ENCODE measurements at regions not wholly inside any gene's neighbourhood (a gene's known extent, or its start where the extent isn't known, plus 50 kb on each side); places are given as distances from the start of the nearest gene placed in this dataset.
A peak's percentile ranks its signal among the peaks of the same experiment; 100 is the strongest.

GRCh38 chr3:177812492-177812891 is 615.2 kb upstream of the TBL1XR1 start:
- no peak for DNase-seq (ENCODE audit: low read depth, low spot score)

DNA sequence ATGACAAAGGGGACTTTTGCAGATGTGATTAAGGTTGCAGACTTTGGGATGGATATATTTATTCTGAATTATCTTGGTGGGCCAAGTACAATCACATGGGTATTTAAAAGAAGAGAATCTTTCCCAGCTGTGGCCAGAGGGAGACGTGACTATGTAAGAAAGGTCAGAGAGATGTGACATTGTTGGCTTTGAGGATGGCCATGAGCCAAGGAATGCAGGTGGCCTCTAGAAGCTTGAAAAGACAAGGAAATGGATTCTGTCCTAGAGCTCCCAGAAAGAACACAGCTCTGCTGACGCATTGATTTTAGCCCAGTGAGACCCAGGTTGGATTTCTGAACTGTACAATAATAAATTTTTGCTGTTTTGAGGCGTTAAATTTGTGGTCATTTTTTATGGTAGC is 616.0 kb upstream of the TBL1XR1 start:
- peak; percentile 65 for DNase-seq (ENCODE audit: low read depth, low spot score)

- no peak for DNase-seq (ENCODE audit: low read depth, low spot score)
Measured at GRCh38 chr3:177816667-177817208, 619.5 kb upstream of the TBL1XR1 start.

- DNase-seq (ENCODE audit: low read depth, low spot score), result no peak
Measured at GRCh38 chr3:177817751-177818150, 620.5 kb upstream of the TBL1XR1 start.

GRCh38 chr3:177818712-177819240 is 621.5 kb upstream of the TBL1XR1 start:
- no peak for DNase-seq (ENCODE audit: low read depth, low spot score)

DNA sequence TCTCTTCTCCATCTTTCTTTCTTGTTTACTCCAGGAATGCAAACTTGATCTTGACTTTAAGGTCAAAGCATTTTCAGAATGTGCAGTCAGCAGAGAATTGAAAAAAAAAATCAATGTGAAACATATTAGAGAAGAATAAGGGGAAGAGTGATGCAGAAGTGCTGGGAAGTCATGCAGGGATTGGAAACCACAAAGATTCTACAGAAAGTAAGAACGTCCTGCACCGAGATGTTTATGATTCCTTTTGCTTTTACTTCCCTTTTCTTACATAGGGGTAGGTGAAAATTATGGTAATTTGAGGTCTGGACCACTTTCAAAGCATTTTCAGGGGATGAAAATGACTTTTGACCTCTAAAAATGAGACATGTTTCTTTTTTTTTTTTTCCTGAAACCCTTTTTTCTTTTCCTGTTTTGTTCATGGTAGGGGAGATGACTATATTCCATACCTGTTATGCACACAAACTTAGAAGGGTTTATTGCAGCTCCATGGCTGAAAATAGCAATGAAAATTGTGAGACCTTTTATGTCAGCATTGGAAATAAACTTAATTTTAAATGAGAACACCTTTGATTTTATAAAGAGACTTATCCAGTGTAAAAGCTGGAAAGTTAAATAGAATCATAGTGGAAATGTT is 623.5 kb upstream of the TBL1XR1 start:
- no peak for DNase-seq (ENCODE audit: low read depth, low spot score)

- no peak for DNase-seq (ENCODE audit: low read depth, low spot score)
Measured at GRCh38 chr3:177822681-177823096, 625.4 kb upstream of the TBL1XR1 start.

DNA sequence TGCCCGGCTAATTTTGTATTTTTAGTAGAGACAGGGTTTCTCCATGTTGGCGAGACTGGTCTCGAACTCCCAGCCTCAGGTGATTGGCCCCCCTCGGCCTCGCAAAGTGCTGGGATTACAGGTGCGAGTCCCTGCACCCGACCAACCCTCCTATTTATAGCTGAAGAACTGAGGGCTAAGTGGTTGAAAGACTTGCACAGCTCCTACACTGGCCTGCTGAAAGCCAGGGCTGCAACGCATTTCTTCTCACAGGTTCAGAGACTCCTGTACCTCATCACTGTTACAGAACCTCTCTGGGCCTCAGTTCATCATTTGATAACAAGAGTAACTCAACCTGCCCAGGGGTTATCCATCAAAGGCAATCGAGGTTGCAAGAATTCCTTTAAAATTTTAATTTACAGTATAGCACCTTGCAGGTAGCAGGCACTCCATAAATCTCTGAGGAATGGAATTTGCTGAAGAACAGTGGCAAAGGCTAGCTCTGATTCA is 626.5 kb upstream of the TBL1XR1 start:
- DNase-seq (ENCODE audit: low read depth, low spot score), result no peak

DNA sequence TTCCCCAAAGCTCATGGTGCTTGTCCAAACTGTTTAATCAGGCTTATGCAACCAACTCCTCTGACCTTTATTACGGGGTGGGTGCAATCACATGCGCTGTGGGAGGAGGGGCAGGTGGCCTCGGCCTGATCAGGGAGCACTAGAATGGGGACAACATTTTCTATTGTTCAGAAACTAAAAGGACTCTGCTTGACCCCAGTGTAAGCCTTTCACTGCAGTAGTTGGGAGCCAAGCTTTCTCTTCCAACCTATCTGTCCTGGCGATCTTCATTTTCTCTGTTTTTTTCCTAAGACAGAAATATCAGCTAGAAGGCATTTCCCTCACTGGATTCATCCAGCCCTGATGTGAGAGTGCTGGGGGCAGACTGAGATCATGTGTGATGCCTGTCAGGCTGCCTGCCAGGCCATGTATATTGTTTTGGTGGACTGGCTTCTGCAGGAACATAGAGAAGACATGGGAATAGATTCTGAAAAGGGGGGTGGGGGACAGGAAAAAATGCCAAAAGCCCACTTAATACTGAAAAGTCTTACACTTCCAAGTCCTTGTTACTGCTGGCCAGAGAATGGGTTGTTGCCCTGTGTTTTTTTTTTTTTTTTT is 627.0 kb upstream of the TBL1XR1 start:
- DNase-seq (ENCODE audit: low read depth, low spot score), result no peak

GRCh38 chr3:177824841-177825240 is 627.6 kb upstream of the TBL1XR1 start:
- no peak for DNase-seq (ENCODE audit: low read depth, low spot score)

DNA sequence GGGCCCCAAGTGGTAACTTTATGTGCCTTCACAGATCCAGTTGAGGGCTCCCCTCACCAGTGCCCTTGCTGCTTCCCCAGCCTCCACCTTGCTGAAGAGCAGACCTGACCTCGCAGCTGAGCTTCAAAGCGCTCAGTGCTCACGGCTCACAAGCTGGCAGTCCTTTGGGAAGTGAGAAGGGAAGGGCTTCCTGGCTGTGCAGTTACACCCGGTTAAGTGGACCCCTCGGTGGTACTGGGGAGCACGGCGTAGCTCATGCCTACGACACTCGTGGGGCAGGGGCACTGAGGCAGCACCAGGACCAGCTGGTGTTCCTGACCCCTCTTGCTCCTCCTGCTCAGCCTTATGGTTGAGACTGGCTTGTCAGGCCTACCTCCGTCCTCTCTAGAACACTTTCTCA is 629.0 kb upstream of the TBL1XR1 start:
- no peak for DNase-seq (ENCODE audit: low read depth, low spot score)

DNA sequence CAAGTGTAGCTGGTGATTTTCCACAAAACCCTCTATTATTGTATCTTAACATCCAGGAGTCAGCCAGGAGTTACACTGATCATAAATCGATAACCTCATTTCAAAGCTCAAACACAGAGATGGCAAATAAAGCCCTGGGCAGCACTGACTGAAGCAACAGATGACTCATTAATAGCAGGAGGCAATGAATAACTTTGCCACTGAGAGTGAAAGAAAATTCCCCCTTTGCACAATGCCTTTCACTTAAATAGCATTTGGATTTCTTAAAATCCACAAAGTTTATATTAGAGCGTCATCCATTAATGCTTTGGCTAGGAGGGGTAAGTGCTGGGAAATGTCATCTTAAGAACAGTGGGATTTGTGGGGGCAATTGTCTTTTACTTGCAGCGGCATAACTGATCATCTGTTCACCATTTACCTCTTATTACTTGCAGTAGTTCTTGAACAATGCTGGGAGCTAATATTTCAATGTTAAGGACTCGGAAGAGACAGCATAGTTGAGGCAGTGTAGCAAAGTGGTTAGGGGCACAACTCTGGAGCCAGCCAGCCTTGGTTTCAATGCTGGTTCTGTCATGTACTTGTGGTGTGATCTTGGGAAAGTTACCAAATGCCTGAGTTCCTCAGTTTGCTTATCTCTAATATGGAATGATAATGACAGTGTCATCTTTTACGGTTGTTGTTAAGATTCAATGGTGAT is 630.4 kb upstream of the TBL1XR1 start:
- no peak for DNase-seq (ENCODE audit: low read depth, low spot score)

DNA sequence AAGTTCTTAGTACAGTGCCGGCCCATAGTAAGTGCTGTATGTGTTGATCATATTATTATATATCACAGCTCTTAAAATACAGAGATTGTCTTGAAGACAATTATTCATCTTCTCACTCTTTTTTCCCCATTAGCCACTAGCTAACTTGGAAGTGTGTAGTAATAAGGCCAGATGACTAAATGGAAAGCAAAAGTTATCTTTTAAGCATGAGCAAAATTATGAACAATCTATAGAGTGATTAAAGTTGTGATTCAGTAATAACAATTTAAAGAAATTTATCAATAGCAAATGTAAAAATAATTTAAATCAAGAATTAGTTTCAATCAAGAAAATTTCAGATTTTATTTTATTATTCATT is 630.9 kb upstream of the TBL1XR1 start:
- no peak for DNase-seq (ENCODE audit: low read depth, low spot score)

DNA sequence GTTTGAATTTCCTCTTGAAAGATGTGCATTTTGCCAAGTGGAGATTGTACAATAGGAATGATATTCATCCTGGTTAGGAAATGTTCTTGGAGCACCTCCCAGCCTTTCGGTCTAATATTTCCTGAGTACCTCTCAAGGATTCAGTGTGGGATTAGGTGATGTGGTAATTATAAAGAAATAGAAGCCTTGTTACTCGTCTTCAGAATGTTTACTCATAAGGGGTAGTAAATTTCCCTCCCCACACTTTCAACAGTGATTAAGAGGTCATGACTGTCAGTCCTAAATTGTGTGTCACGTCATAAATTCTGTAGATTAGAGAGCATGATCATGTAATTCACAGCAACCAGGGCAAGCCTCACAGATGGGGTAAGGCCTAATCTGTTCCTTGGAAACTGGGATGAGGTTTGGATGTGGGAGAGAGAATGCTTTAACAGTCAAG is 633.1 kb upstream of the TBL1XR1 start:
- DNase-seq (ENCODE audit: low read depth, low spot score), result no peak

GRCh38 chr3:177831361-177831760 is 634.1 kb upstream of the TBL1XR1 start:
- no peak for DNase-seq (ENCODE audit: low read depth, low spot score)

DNA sequence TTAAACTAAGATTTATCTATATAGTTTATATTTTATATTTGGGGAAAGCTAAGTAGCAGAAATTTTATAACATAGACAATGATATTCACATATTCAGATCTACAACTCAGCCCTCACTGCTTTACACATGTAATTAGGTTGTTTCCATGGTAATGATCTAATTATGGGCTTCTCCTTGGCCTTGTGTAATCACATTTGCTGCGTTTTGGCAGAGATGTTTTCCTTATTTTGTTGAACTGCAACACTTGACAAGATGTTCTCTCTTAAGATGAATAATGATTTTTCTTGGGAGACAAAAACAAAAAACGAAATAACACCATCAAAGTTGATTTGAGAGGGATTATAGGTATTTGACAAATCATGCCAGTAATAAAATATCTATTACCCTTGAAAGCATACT is 635.6 kb upstream of the TBL1XR1 start:
- DNase-seq (ENCODE audit: low read depth, low spot score), result no peak

- DNase-seq (ENCODE audit: low read depth, low spot score), result no peak
Measured at GRCh38 chr3:177833332-177833731, 636.0 kb upstream of the TBL1XR1 start.

DNA sequence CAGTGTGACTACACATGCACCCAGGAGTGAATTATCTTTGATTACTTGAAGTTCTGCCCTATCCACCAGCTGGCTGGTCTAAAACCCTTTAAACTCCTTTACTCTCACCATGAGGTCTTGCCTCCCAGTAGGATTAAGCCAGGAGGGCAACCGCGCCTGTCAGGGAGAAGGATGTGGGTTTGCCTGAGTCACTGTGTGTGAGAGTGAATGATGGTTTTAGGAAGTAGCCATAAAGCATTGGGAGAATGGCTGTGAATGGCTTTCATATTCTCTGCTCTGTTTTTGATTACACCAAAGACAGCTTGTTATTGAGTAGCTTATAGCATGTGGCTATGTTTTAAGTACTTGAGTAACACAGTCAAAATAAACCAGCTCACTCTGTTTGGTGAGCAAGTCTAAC is 637.7 kb upstream of the TBL1XR1 start:
- peak; percentile 94 for DNase-seq (ENCODE audit: low read depth, low spot score)

GRCh38 chr3:177835917-177836316 is 638.6 kb upstream of the TBL1XR1 start:
- DNase-seq (ENCODE audit: low read depth, low spot score), result no peak

GRCh38 chr3:177836671-177837070 is 639.4 kb upstream of the TBL1XR1 start:
- DNase-seq (ENCODE audit: low read depth, low spot score), result no peak

DNA sequence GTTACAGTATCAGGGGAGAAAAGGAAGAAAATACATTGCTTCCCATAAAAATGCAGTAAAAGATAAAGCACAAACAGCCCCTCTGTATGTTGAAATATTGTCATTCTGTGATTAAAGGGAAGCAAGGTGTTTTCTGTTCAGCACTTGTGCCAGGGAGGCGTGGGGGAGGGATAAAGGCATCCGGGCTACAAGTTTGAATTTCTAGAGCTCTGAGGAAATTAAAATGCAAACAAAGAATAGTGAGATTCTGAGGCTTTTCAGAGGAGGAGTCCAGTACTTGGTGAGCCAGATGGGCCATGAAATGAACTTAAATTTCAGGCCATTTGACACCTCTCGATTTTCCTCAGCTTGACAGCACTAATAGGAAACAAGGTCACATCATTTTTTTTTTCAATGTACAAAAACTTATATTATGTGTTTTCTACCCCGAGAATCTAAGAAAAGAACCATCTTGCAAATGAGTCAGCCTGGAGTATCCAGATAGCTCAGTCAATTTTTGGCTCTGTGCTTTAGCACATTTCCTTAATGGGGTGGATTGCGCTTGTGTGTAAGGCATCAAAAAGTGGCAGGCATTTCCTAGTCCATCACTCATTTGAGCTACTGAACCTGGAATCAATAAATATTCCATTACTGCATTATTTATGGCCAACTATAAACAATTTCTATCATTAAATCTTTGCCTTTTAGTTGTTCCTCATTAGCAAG is 640.8 kb upstream of the TBL1XR1 start:
- DNase-seq (ENCODE audit: low read depth, low spot score), result no peak
